Keratinocyte (primary cell): ENCODE measurements at regions not wholly inside any gene's neighbourhood (a gene's known extent, or its start where the extent isn't known, plus 50 kb on each side); places are given as distances from the start of the nearest gene placed in this dataset.

ENCODE experiments used
- EZH2 ChIP-seq: IDR thresholded peaks from one replicate; pipeline ENCODE4 v1.6.1; 2012; ENCODE audit warnings: inconsistent platforms, mild to moderate bottlenecking, low read length, moderate library complexity
- TF ChIP-seq, protein P1 (sequence below), 3 experiments: IDR thresholded peaks in 1 of 3; conservative IDR thresholded peaks in 1 of 3; optimal IDR thresholded peaks in 1 of 3; 2 replicates in 2 of 3; 3 replicates in 1 of 3; pipeline versions ENCODE3 to v1.5.1; 2011; ENCODE audit warnings: low read length in 3 of 3, mild to moderate bottlenecking in 3 of 3, moderate library complexity in 2 of 3, control low read depth in 1 of 3, inconsistent platforms in 1 of 3; ENCODE audit not compliant: insufficient read depth in 2 of 3; ENCODE audit errors: extremely low read depth in 1 of 3

GRCh38 chr6:9225441-9225871 is 790.1 kb upstream of the SLC35B3 start:
- TF ChIP-seq, protein P1, sequence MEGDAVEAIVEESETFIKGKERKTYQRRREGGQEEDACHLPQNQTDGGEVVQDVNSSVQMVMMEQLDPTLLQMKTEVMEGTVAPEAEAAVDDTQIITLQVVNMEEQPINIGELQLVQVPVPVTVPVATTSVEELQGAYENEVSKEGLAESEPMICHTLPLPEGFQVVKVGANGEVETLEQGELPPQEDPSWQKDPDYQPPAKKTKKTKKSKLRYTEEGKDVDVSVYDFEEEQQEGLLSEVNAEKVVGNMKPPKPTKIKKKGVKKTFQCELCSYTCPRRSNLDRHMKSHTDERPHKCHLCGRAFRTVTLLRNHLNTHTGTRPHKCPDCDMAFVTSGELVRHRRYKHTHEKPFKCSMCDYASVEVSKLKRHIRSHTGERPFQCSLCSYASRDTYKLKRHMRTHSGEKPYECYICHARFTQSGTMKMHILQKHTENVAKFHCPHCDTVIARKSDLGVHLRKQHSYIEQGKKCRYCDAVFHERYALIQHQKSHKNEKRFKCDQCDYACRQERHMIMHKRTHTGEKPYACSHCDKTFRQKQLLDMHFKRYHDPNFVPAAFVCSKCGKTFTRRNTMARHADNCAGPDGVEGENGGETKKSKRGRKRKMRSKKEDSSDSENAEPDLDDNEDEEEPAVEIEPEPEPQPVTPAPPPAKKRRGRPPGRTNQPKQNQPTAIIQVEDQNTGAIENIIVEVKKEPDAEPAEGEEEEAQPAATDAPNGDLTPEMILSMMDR (optimal IDR thresholded peaks at IDR 0.05 in 1 of 3, IDR thresholded peaks at IDR 0.05 in 1 of 3, conservative IDR thresholded peaks at IDR 0.05 in 1 of 3; ENCODE audit: extremely low read depth in 1 of 3, insufficient read depth in 2 of 3, low read length in 3 of 3), result no peak
- TF ChIP-seq EZH2, result no peak
